ENCODE measurements at regions not wholly inside any gene's neighbourhood (a gene's known extent, or its start where the extent isn't known, plus 50 kb on each side); places are given as distances from the start of the nearest gene placed in this dataset.

- TF ChIP-seq GATA2 (IDR thresholded peaks at IDR 0.05; ENCODE audit: low read depth, low read length): no peak
- TF ChIP-seq GATA3 (IDR thresholded peaks at IDR 0.05; ENCODE audit: low read depth, low read length): no peak
Observed at GRCh38 chr6:50143011-50143719, 93.4 kb upstream of the DEFB112 start.

Measured in SH-SY5Y (cell line).